ENCODE measurements at regions not wholly inside any gene's neighbourhood (a gene's known extent, or its start where the extent isn't known, plus 50 kb on each side); places are given as distances from the start of the nearest gene placed in this dataset.
"Not testable (repeated sequence)": the region's sequence is repeated elsewhere in the genome, so short reads cannot be mapped to it uniquely, and the experiment has no call there.

DNA sequence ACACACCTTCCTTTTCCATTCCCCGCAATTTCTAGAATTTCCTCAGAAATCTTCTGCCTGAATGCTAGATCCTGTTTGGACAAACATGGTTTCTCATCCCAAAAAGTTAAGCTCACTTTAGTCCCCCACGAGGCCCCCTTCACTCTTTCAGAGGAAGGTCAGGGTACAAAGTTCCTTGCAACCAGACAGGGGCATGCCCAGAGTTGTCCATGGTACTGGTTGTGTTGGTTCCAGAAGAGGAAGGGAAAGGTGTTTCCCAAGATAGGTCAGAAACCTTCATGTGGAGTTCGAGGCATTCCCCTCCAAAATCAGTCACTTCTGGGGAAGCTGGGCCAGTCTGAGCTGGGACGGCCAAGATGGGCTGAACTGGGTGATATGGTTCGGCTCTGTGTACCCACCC, 167.6 kb upstream of the MAFB start:
- DNase-seq = no peak

- DNase-seq = no peak
Observed at GRCh38 chr20:40860487-40860902, 168.1 kb upstream of the TOP1 start.

DNA sequence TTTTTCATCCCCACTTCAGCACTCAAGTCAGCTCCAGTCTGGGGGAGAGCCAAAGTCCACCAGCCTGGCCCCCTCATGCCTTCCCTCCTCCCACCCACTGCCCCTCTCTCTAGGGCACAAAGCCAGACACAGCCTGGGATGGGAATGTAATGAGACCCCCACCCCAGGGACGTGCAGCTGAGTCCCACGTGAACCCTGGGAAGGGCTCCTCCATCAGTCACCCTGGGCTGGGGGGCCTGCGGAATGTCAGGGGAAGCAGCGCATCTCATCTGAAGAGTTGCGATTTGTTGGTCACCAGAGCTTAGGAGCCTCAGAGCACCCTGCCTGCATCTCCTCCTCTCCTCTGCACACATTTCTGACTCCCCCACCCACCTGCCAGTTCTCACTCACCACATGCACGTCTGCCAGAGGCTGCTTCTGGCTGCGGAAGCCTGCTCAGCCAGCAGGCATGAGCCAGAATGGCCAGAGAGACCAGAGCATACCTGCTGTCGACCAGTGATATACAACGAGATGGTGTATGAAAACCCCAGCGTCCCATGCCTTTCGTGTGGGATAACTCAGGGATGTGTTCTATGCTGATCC, 167.1 kb upstream of the TOP1 start:
- DNase-seq = no peak

DNA sequence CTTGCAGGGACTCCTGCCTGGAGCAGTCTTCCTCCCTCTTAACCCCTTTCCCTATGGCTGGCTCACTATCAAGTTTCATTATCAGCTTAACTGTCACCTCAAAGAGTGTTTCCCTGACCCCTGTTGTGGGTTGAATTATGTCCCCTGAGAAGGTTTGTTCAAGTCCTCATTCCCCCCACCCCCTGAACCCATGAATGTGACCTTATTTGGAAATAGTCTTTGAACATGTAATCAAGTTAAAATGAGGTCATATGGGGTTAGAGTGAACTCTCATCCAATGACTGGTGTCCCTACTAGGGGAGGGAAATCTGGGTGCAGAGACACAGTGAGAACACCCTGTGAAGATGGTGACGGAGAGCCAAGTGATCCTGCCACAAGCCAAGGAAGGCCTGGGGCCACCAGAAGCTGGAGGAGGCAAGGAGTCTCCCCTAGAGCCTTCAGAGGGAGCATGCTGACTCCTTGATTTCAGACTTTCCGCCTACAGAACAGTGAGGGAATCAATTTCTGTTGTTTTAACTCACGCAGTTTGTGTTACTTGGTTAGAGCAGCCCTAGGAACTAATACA, 165.2 kb upstream of the TOP1 start:
- no peak for DNase-seq

- no peak for DNase-seq
Observed at GRCh38 chr20:40864470-40864869, 164.2 kb upstream of the TOP1 start.

DNA sequence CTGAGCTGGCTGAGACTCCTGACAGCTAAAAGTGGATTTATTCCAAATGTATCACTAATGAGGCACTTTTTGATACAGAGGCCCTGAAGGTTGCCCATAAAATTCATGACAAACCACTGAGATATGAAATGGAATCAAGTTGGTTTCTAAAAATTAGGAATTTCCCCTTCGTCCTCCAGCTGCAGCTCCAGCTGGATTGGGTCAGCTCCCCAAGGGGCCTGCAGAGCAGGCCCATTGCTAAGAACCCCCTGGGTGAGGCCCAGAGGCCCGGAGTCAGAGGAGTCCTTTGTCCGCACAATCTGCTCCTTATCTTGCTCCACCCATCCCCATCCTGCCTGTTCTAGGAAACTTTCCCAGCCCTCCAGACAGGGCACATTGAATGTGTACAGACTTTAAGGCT, 163.5 kb upstream of the TOP1 start:
- no peak for DNase-seq

- DNase-seq = no peak
Observed at GRCh38 chr20:40866056-40866455, 162.6 kb upstream of the TOP1 start.

DNA sequence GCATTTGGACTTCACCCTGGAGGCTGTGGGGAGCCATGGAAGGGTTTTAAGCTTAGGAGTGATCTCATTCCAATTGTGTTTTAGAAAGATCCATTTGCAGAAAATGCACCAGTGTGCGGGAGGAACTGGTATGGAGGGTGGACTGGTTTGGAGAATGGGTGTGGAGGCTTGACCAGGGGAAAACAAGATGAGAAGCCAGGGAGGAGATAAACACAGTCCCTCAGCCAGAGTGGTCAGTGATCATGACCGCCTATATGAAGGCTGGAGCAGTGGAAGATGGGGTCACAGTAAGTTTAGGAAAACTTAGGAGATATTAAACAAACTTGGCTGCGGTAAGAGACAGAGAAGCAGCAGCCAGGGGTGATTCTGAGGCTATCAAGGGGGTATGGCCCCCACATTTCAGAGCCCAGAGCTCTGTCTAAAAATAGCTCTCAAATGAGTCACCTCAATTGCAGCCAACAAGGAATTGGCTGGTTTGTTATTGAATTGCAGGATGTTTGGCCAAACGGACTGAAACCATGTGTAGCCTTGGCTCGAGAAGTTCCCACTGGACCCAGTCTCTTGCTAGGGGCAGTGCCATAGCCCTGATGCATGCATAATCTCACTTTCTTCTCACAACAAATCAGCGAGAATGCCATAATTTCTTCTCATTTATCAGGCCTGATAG, 159.9 kb upstream of the TOP1 start:
- no peak for DNase-seq

DNA sequence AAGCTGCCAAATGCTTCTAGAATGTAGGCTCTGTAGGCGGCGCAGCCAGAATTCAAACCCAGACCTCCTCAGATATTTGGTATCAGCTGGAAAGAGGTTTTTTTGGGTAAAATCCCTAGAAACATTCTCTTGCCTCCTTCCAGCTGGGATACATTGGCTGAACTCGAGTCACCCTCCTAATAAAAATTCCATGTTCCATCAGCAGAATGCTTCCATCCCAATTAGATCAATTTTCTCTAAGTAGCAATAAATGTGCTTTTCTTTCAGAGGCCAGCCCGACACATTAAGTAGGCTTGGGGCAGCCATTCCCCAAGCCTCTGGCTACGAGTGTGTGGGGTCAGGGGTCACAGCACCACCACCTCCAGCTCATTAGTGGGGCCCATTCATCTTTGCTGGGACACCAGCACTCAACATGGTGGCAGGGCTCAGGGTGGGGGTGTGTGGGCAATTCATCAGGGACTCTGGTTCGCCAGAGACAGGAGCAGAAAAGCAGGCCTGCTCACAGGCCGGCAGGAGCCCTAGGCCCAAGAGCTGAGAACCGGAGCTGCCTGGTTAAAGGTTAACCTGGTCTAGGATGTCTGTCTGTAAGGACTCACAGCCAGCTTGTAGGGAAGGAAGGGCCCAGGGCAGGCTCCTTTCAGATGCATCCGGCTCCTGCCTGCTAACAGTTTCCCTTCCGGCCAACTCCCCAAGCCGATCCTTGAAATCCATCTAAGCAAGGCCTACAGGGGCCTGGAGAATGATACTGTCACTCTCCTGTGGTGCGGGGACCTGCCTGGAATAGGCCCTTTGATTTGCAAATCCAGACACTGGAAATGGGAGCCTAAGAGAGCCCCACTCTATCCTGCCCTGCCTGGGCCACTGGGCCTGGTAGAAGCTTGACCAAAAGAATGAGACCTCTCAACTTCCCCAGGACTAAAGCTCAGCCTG, 159.1 kb upstream of the TOP1 start:
- no peak for DNase-seq

DNA sequence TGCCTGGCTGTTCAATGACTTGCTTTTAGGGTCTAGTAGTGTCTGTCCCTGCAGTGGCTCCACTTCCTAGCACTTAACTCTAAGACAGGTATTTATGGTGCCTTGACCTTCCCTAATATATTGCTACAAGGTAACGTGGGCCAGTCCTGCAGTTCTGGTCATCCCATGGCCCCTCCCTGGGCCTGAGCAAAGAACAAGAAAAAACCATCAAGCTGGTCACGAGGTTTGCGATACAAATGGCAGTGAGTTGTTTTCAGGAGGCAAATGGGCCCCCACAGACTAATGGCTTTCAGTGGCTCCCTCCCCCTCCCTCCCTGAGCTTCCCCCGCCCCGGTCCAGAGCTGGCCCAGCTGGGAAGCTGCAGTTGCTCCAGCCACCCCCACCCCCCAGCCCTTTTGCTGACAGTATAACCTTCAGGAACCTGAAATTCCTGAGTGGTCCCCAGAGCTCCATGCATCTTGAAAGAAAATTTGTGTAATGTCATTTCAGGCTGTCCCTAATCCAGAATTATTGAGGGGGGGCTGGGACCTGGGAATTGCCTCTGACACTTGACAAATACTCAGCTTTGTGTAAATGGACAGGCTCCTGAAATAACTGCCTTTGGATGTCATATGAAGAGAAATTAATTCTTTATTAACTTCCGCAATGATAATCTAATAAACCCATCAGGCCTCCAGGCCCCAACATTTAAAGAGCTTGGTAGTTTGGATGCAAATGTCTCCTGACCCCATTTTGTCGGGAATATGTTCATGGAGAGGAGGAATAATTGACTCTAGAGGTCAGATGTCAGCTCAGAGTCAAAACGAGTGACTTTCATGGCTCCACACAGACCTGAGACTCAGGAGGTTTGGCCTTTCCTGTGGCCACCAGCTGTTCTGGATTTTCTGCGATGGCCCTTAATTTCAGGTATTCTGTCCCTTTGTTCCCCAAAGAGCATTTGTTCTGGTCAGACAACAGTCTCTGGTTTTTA, 153.2 kb upstream of the TOP1 start:
- DNase-seq = no peak

DNA sequence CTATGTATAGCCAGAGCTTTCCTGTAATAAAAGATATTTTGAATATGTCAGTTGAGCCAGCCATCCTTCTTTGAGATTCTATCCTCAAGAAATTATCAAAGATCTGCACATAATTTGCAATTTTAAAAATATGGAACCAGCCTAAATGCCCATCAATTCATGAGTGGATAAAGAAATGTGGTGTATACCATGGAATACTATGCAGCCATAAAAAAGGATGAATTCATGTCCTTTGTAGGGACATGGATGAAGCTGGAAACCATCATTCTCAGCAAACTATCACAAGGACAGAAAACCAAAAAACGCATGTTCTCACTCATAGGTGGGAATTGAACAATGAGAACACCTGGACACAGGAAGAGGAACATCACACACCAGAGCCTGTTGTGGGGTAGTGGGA, 150.5 kb upstream of the TOP1 start:
- DNase-seq = not testable (repeated sequence)

GRCh38 chr20:40880063-40880728, 148.4 kb upstream of the TOP1 start:
- peak in 1 of 5 experiments; percentile 23 for DNase-seq

GRCh38 chr20:40880729-40881109, 147.9 kb upstream of the TOP1 start:
- peak in 1 of 5 experiments; percentile 15 for DNase-seq

DNA sequence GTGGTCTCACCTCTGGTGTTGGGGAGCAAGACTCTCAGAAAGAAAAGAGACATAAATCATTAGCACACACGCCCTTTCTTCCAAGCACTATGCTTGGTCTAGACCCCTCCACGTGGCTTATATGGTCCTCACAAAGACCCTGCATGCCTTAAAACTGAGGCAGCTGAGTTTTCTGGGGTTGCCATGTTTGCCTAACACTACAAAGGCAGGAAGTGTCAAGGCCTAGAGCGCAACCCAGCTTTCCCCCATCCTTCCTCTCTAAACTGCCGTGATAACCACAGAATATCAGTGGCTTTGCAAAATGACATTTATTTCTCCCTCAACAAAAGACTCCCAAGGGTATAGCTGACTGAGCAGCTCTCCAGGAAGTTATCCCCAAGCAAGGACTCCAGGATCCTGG, 146.5 kb upstream of the TOP1 start:
- DNase-seq = peak in 1 of 5 experiments; percentile 74

- no peak for DNase-seq
Observed at GRCh38 chr20:40883097-40883496, 145.5 kb upstream of the TOP1 start.

DNA sequence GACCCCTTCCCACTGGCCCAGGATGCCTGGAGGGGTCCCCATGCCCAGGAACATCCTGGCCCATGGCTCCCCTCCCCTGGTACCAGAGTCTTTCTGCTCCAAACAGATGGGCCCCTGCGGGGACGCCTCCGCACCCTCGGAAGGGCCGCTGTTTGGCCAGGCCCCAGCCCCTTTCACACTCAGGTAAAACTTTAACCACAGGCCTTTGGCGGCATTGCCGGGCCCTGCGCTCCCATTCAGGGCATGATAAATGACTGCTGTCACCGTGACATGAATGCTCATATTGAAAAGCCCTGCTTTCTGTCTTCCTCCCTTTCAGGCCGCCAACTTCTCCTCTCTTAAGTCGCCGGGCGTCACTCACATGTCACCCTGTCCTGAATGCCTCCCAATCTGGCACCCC, 141.5 kb upstream of the TOP1 start:
- DNase-seq = no peak

- DNase-seq = not testable (repeated sequence)
Observed at GRCh38 chr20:40889266-40889665, 139.4 kb upstream of the TOP1 start.

- DNase-seq = no peak
Observed at GRCh38 chr20:40890181-40890580, 138.4 kb upstream of the TOP1 start.

GRCh38 chr20:40890635-40891034, 138.0 kb upstream of the TOP1 start:
- no peak for DNase-seq

DNA sequence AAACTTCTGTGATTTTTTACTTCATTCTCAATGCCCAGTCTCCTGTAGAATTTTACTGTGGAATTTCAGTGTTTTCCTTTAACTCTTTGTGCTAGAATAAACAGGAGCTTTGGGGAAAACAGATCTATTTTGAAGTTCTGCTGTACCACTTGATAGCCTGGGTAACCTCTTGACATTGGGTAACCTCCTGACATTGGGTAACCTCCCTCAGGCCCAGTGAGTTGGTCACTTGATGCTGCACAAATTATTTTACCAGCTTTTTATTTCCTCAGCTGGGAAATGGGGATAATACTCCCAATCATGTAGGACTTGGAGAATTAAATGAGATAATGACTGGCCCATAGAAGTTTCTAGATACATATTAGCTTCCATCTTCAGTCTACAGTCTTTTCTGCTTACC, 137.3 kb upstream of the TOP1 start:
- DNase-seq = no peak

- peak in 1 of 5 experiments; percentile 14 for DNase-seq
Observed at GRCh38 chr20:40892642-40893041, 136.0 kb upstream of the TOP1 start.

All from T-helper 2 cell (primary cell).